ENCODE measurements at regions not wholly inside any gene's neighbourhood (a gene's known extent, or its start where the extent isn't known, plus 50 kb on each side); places are given as distances from the start of the nearest gene placed in this dataset.
"Not testable (repeated sequence)": the region's sequence is repeated elsewhere in the genome, so short reads cannot be mapped to it uniquely, and the experiment has no call there.

DNA sequence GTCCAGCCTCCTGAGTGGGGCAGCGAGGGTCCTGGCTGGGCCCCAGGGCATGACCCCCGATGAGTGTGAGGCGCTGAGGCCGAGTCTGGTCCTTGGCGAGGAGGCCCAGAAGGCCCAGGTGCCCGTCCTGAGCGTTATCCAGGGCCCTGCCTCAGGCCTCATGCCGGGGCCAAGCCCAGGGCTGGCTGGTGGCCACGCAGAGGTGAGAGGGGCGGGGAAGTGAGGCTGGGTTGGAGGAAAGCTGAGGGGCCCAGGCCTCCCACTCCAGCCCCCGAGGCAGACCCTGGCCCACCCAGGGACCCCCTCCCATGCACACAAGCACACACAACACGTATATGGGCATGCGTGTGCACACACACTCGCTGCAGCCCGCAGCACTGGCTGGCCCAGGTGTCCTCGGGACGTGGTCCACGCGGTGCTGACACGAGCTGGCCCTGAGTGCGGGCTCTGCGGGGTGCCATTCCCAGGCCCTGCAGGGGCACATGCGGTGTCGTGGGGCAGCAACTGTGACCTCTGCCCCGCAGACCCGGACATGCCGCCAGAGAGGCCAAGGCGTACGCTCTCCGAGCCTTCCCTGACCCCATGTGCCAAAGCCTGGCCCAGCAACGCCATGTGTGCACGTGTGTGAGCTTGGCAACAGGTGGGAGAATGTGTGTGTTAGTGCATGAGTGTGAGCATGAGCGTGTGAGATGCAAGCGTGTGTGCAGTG is 160.2 kb downstream of the TMEM121 start:
- H3K27ac Mint-ChIP-seq (ENCODE audit: unreplicated experiment); H3K4me1 ChIP-seq; CTCF ChIA-PET; intact Hi-C loops (cut with micrococcal nuclease; ENCODE audit: unreplicated experiment); H3K4me3 Mint-ChIP-seq (ENCODE audit: unreplicated experiment); H3K4me1 Mint-ChIP-seq (ENCODE audit: low read depth, unreplicated experiment); H3K36me3 ChIP-seq (ENCODE audit: control insufficient read depth, insufficient read depth, low read length); H3K27me3 Mint-ChIP-seq (ENCODE audit: insufficient read depth, unreplicated experiment); H3K36me3 Mint-ChIP-seq (ENCODE audit: insufficient read depth, unreplicated experiment); BruUV-seq (replicated peaks); H3K4me3 ChIP-seq (ENCODE audit: low read depth, low read length); POLR2A ChIA-PET; H3K27me3 ChIP-seq (replicated peaks; ENCODE audit: control insufficient read depth, insufficient read depth, low read length): not testable (repeated sequence)
- peaks cover 31% of the 10 kb centered on the region for H3K9me3 Mint-ChIP-seq (ENCODE audit: unreplicated experiment)
- H3K9me3 ChIP-seq = peaks cover 13% of the 10 kb centered on the region
- peak in 1 of 2 experiments; percentile 21 for DNase-seq

DNA sequence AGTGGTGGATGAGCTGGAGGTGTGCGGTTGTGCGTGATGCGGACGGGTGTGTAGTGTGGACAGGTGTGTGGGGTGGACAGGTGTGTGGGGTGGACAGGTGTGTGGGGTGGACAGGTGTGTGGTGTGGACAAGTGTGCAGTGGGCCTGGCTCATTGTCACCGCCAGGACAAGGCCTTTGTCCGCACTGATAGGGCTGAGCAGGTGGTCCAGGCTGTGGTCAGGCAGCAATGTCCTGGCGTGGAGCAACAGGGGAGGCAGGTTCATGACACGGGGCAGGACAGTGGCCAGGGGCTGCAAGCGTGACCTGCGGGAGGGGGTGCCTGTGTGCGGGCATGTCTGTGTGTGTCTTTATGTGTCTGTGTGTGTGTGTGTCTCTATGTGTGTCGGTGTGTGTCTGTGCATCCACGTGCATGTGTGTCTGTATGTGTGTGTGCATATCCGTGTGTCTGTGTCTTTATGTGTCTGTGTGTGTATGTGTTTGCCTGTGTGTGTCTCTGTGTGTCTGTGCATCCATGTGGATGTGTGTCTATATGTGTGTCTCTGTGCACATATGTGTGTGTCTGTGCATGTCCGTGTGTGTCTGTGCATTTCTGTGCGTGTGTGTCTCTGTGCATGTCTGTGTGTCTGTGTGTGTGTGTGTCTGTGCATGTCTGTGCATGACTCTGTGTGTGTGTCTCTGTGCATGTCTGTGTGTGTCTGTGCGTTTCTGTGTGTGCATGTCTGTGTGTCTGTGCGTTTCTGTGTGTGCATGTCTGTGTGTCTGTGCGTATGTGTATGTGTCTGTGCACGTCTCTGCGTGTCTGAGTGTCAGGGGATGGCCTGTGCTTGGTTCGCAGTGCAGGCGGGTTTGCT is 161.0 kb downstream of the TMEM121 start:
- H3K27me3 Mint-ChIP-seq (ENCODE audit: insufficient read depth, unreplicated experiment); H3K27me3 ChIP-seq (replicated peaks; ENCODE audit: control insufficient read depth, insufficient read depth, low read length); BruUV-seq (replicated peaks); H3K4me3 Mint-ChIP-seq (ENCODE audit: unreplicated experiment); H3K4me1 Mint-ChIP-seq (ENCODE audit: low read depth, unreplicated experiment); CTCF ChIA-PET; H3K4me1 ChIP-seq; H3K27ac Mint-ChIP-seq (ENCODE audit: unreplicated experiment); intact Hi-C loops (cut with micrococcal nuclease; ENCODE audit: unreplicated experiment); POLR2A ChIA-PET; H3K4me3 ChIP-seq (ENCODE audit: low read depth, low read length); H3K36me3 Mint-ChIP-seq (ENCODE audit: insufficient read depth, unreplicated experiment); H3K36me3 ChIP-seq (ENCODE audit: control insufficient read depth, insufficient read depth, low read length): not testable (repeated sequence)
- peaks cover 31% of the 10 kb centered on the region for H3K9me3 Mint-ChIP-seq (ENCODE audit: unreplicated experiment)
- peak in 1 of 2 experiments; percentile 20 for DNase-seq
- H3K9me3 ChIP-seq = peaks cover 13% of the 10 kb centered on the region

DNA sequence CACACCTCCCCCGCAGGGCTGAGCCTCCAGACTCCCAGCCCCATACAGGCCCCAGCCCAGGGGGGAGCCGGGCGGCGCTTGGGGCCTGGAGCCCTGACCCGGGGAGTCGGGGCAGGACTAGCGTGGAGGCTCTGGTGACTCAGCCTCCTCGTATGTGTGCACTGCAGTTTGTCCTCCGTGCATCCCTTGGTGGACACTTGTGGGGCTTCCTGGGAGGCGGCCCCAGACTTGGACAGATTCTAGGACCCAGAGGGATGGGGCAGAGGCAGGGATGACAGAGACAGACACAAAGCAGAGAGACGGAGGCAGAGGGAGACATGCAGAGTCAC is 161.6 kb downstream of the TMEM121 start:
- DNase-seq = peak; percentile 9 to 48
- H3K27me3 ChIP-seq (replicated peaks; ENCODE audit: control insufficient read depth, insufficient read depth, low read length); BruUV-seq (replicated peaks); H3K36me3 Mint-ChIP-seq (ENCODE audit: insufficient read depth, unreplicated experiment); H3K27ac Mint-ChIP-seq (ENCODE audit: unreplicated experiment); H3K4me1 Mint-ChIP-seq (ENCODE audit: low read depth, unreplicated experiment); H3K4me3 Mint-ChIP-seq (ENCODE audit: unreplicated experiment); POLR2A ChIA-PET; CTCF ChIA-PET; H3K4me1 ChIP-seq; H3K36me3 ChIP-seq (ENCODE audit: control insufficient read depth, insufficient read depth, low read length); H3K4me3 ChIP-seq (ENCODE audit: low read depth, low read length); intact Hi-C loops (cut with micrococcal nuclease; ENCODE audit: unreplicated experiment); H3K27me3 Mint-ChIP-seq (ENCODE audit: insufficient read depth, unreplicated experiment): not testable (repeated sequence)
- peaks cover 13% of the 10 kb centered on the region for H3K9me3 ChIP-seq
- peaks cover 31% of the 10 kb centered on the region for H3K9me3 Mint-ChIP-seq (ENCODE audit: unreplicated experiment)

DNA sequence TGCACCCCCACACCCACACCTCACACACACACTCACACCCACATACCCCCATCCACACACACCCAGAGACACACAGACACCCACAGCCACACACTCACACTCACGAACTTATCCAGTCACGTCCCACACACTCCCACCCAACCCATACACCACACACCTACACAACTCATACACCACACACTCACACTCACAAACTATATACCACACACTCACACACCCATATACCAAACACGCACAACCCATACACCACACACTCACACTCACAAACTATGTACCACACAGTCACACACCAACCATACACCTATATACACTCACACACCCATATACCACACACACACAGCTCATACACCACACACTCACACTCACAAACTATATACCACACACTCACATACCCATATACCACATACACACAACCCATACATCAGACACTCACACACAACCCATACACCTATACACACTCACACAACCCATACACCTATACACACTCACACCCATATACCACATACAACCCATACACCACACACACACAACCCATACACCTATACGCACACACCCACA is 162.4 kb downstream of the TMEM121 start:
- BruUV-seq (replicated peaks); H3K36me3 Mint-ChIP-seq (ENCODE audit: insufficient read depth, unreplicated experiment): not testable (repeated sequence)
- H3K9me3 Mint-ChIP-seq (ENCODE audit: unreplicated experiment) = peaks cover 34% of the 10 kb centered on the region

More for the DNA sequence above, 162.4 kb downstream of the TMEM121 start:
- H3K4me3 ChIP-seq (ENCODE audit: low read depth, low read length); H3K27me3 ChIP-seq (replicated peaks; ENCODE audit: control insufficient read depth, insufficient read depth, low read length); H3K27me3 Mint-ChIP-seq (ENCODE audit: insufficient read depth, unreplicated experiment); POLR2A ChIA-PET; H3K4me1 Mint-ChIP-seq (ENCODE audit: low read depth, unreplicated experiment); H3K4me1 ChIP-seq; H3K27ac Mint-ChIP-seq (ENCODE audit: unreplicated experiment); H3K36me3 ChIP-seq (ENCODE audit: control insufficient read depth, insufficient read depth, low read length); CTCF ChIA-PET; DNase-seq; intact Hi-C loops (cut with micrococcal nuclease; ENCODE audit: unreplicated experiment); H3K4me3 Mint-ChIP-seq (ENCODE audit: unreplicated experiment): not testable (repeated sequence)
- H3K9me3 ChIP-seq = peaks cover 13% of the 10 kb centered on the region
